MM.1S (cell line): ENCODE measurements at regions not wholly inside any gene's neighbourhood (a gene's known extent, or its start where the extent isn't known, plus 50 kb on each side); places are given as distances from the start of the nearest gene placed in this dataset.

Experiments
- DNase-seq: peaks from one replicate; pipeline ENCODE4 v3.0.0-alpha.2; 2015
- H2AFZ ChIP-seq: fragments of 300-600 bp; sonication (generic); 2 replicates; pipeline ENCODE4 v1.6.0; 2016; ENCODE audit warnings: antibody characterized with exemption, low read length
- H3F3A ChIP-seq: fragments of 300-600 bp; sonication (generic); 2 replicates; pipeline ENCODE4 v1.6.1; 2016; ENCODE audit warnings: mild to moderate bottlenecking, antibody characterized with exemption, low read length, moderate library complexity, mixed read lengths; ENCODE audit not compliant: insufficient read depth
- H3K27ac ChIP-seq: fragments of 300-600 bp; sonication (generic); 2 replicates; pipeline ENCODE4 v1.5.1; 2016; ENCODE audit warnings: mild to moderate bottlenecking, low read length
- H3K27me3 ChIP-seq: fragments of 300-600 bp; sonication (generic); replicated peaks from 2 replicates; pipeline ENCODE4 v1.6.0; 2016; ENCODE audit warnings: low read length; ENCODE audit not compliant: insufficient read depth
- H3K36me3 ChIP-seq: fragments of 300-600 bp; sonication (generic); replicated peaks from 2 replicates; pipeline ENCODE4 v1.6.1; 2016; ENCODE audit warnings: mild to moderate bottlenecking, low read length, mixed read lengths; ENCODE audit not compliant: insufficient read depth
- H3K4me1 ChIP-seq: fragments of 300-600 bp; sonication (generic); 2 replicates; pipeline ENCODE4 v1.6.1; 2016; ENCODE audit warnings: low read length, mixed read lengths
- H3K4me2 ChIP-seq: fragments of 300-600 bp; sonication (generic); 2 replicates; pipeline ENCODE4 v1.6.0; 2016; ENCODE audit warnings: low read depth, low read length
- H3K4me3 ChIP-seq: fragments of 300-600 bp; sonication (generic); 2 replicates; pipeline ENCODE4 v1.5.1; 2016; ENCODE audit warnings: low read length, mixed read lengths
- H3K79me2 ChIP-seq: fragments of 300-600 bp; sonication (generic); 2 replicates; pipeline ENCODE4 v1.6.1; 2016; ENCODE audit warnings: mixed run types, low read length, mixed read lengths
- H3K9ac ChIP-seq: fragments of 300-600 bp; sonication (generic); 2 replicates; pipeline ENCODE4 v1.6.1; 2016; ENCODE audit warnings: low read length, mixed read lengths
- H3K9me2 ChIP-seq: fragments of 300-600 bp; sonication (generic); replicated peaks from 2 replicates; pipeline ENCODE4 v1.6.1; 2016; ENCODE audit warnings: mild to moderate bottlenecking, low read length, mixed read lengths; ENCODE audit not compliant: insufficient read depth
- H3K9me3 ChIP-seq: fragments of 300-600 bp; sonication (generic); replicated peaks from 2 replicates; pipeline ENCODE4 v1.6.1; 2016; ENCODE audit warnings: mild to moderate bottlenecking, low read length, mixed read lengths; ENCODE audit not compliant: insufficient read depth
- H4K20me1 ChIP-seq: fragments of 300-600 bp; sonication (generic); 2 replicates; pipeline ENCODE4 v1.6.1; 2016; ENCODE audit warnings: mild to moderate bottlenecking, low read length, moderate library complexity, mixed read lengths; ENCODE audit not compliant: insufficient read depth
- CTCF ChIP-seq: fragments of 300-600 bp; sonication (generic); IDR thresholded peaks from 2 replicates; pipeline ENCODE4 v1.5.1; 2016; ENCODE audit warnings: antibody characterized with exemption, low read length, mixed read lengths
- EZH2 ChIP-seq: fragments of 300-600 bp; sonication (generic); optimal IDR thresholded peaks from 2 replicates; pipeline ENCODE3; 2017; ENCODE audit warnings: low read depth, mild to moderate bottlenecking, antibody characterized with exemption, low read length, mixed read lengths
- EZH2phosphoT487 ChIP-seq: fragments of 300-600 bp; sonication (generic); IDR thresholded peaks from 2 replicates; pipeline ENCODE4 v1.6.1; 2018; ENCODE audit warnings: antibody characterized with exemption, low read length

- TF ChIP-seq EZH2 (no peak), CTCF (no peak), EZH2phosphoT487 (no peak)
- no peaks in the 10 kb centered on the region for H4K20me1 ChIP-seq
- no peak overlapping the region for H2AFZ ChIP-seq
- H3F3A ChIP-seq: no peaks in the 10 kb centered on the region
- no peaks in the 10 kb centered on the region for H3K79me2 ChIP-seq
- no peaks in the 10 kb centered on the region for H3K4me1 ChIP-seq
- no peak overlapping the region for H3K4me3 ChIP-seq
- no peak overlapping the region for H3K9ac ChIP-seq
- no peaks in the 10 kb centered on the region for H3K36me3 ChIP-seq
- no peak overlapping the region for H3K4me2 ChIP-seq
- H3K27me3 ChIP-seq: no peaks in the 10 kb centered on the region
- no peak overlapping the region for H3K27ac ChIP-seq
- H3K9me2 ChIP-seq: no peaks in the 10 kb centered on the region
- no peaks in the 10 kb centered on the region for H3K9me3 ChIP-seq
- DNase-seq: no peak
Measured at GRCh38 chrX:139202742-139203420, 327.7 kb upstream of the F9 start.

GRCh38 chrX:139201924-139202323 lies 328.6 kb upstream of the F9 start:
- TF ChIP-seq CTCF (no peak), EZH2 (no peak), EZH2phosphoT487 (no peak)
- H3K27me3 ChIP-seq: no peaks in the 10 kb centered on the region
- no peaks in the 10 kb centered on the region for H3K79me2 ChIP-seq
- no peak overlapping the region for H3K9ac ChIP-seq
- no peak overlapping the region for H3K4me2 ChIP-seq
- H3F3A ChIP-seq: no peaks in the 10 kb centered on the region
- DNase-seq: no peak
- no peaks in the 10 kb centered on the region for H3K9me2 ChIP-seq
- H3K27ac ChIP-seq: no peak overlapping the region
- H3K36me3 ChIP-seq: no peaks in the 10 kb centered on the region
- H4K20me1 ChIP-seq: no peaks in the 10 kb centered on the region
- H2AFZ ChIP-seq: no peak overlapping the region
- no peak overlapping the region for H3K4me3 ChIP-seq
- no peaks in the 10 kb centered on the region for H3K9me3 ChIP-seq
- H3K4me1 ChIP-seq: no peaks in the 10 kb centered on the region

GRCh38 chrX:139200793-139201192 lies 329.7 kb upstream of the F9 start:
- no peak for DNase-seq
- H2AFZ ChIP-seq: no peak overlapping the region
- TF ChIP-seq CTCF: no peak
- no peak for TF ChIP-seq EZH2phosphoT487
- TF ChIP-seq EZH2: no peak
- peaks cover 4% of the 10 kb centered on the region; the same call in 1 of the 2 replicates for H3F3A ChIP-seq
- no peaks in the 10 kb centered on the region for H3K27me3 ChIP-seq
- H3K4me3 ChIP-seq: no peak overlapping the region
- no peaks in the 10 kb centered on the region for H3K36me3 ChIP-seq
- no peak overlapping the region for H3K9ac ChIP-seq
- no peaks in the 10 kb centered on the region for H3K79me2 ChIP-seq
- no peak overlapping the region for H3K4me2 ChIP-seq
- H4K20me1 ChIP-seq: no peaks in the 10 kb centered on the region
- no peaks in the 10 kb centered on the region for H3K9me3 ChIP-seq
- peaks cover 6% of the 10 kb centered on the region; the same call in 1 of the 2 replicates for H3K4me1 ChIP-seq
- no peaks in the 10 kb centered on the region for H3K9me2 ChIP-seq
- no peak overlapping the region for H3K27ac ChIP-seq
